ENCODE measurements at regions not wholly inside any gene's neighbourhood (a gene's known extent, or its start where the extent isn't known, plus 50 kb on each side); places are given as distances from the start of the nearest gene placed in this dataset.

GRCh38 chr18:34411952-34412351 is 187.2 kb upstream of the NOL4 start:
- DNase-seq (ENCODE audit: low read depth), result no peak
- TF ChIP-seq CTCF (IDR thresholded peaks at IDR 0.05; ENCODE audit: insufficient read depth, low read length, poor library complexity, severe bottlenecking), result no peak
- Histone ChIP-seq H3K27me3 (ENCODE audit: control insufficient read depth, insufficient read depth, low read length) (no peaks in the 10 kb centered on the region), H3K36me3 (ENCODE audit: control insufficient read depth, insufficient read depth, low read length) (no peaks in the 10 kb centered on the region), H3K4me3 (ENCODE audit: low read depth, low read length) (no peak overlapping the region)

GRCh38 chr18:34431042-34431441 is 206.3 kb upstream of the NOL4 start:
- no peak for TF ChIP-seq CTCF (IDR thresholded peaks at IDR 0.05; ENCODE audit: insufficient read depth, low read length, poor library complexity, severe bottlenecking)
- no peak for DNase-seq (ENCODE audit: low read depth)
- H3K27me3 ChIP-seq (ENCODE audit: control insufficient read depth, insufficient read depth, low read length), result no peaks in the 10 kb centered on the region
- H3K4me3 ChIP-seq (ENCODE audit: low read depth, low read length), result no peak overlapping the region
- H3K36me3 ChIP-seq (ENCODE audit: control insufficient read depth, insufficient read depth, low read length), result no peaks in the 10 kb centered on the region

- no peak for DNase-seq (ENCODE audit: low read depth)
- no peaks in the 10 kb centered on the region for H3K27me3 ChIP-seq (ENCODE audit: control insufficient read depth, insufficient read depth, low read length)
- H3K4me3 ChIP-seq (ENCODE audit: low read depth, low read length), result no peak overlapping the region
- H3K36me3 ChIP-seq (ENCODE audit: control insufficient read depth, insufficient read depth, low read length), result no peaks in the 10 kb centered on the region
- no peak for TF ChIP-seq CTCF (IDR thresholded peaks at IDR 0.05; ENCODE audit: insufficient read depth, low read length, poor library complexity, severe bottlenecking)
Observed at GRCh38 chr18:34444622-34445021, 219.9 kb upstream of the NOL4 start.

- Histone ChIP-seq H3K4me3 (ENCODE audit: low read depth, low read length) (no peak overlapping the region), H3K27me3 (ENCODE audit: control insufficient read depth, insufficient read depth, low read length) (no peaks in the 10 kb centered on the region), H3K36me3 (ENCODE audit: control insufficient read depth, insufficient read depth, low read length) (no peaks in the 10 kb centered on the region)
- TF ChIP-seq CTCF (IDR thresholded peaks at IDR 0.05; ENCODE audit: insufficient read depth, low read length, poor library complexity, severe bottlenecking), result no peak
- DNase-seq (ENCODE audit: low read depth), result no peak
Observed at GRCh38 chr18:34448662-34449061, 223.9 kb upstream of the NOL4 start.

GRCh38 chr18:34457761-34458160 is 233.0 kb upstream of the NOL4 start:
- no peak for TF ChIP-seq CTCF (IDR thresholded peaks at IDR 0.05; ENCODE audit: insufficient read depth, low read length, poor library complexity, severe bottlenecking)
- H3K27me3 ChIP-seq (ENCODE audit: control insufficient read depth, insufficient read depth, low read length), result no peaks in the 10 kb centered on the region
- DNase-seq (ENCODE audit: low read depth), result no peak
- no peaks in the 10 kb centered on the region for H3K36me3 ChIP-seq (ENCODE audit: control insufficient read depth, insufficient read depth, low read length)
- no peak overlapping the region for H3K4me3 ChIP-seq (ENCODE audit: low read depth, low read length)

- no peak for TF ChIP-seq CTCF (IDR thresholded peaks at IDR 0.05; ENCODE audit: insufficient read depth, low read length, poor library complexity, severe bottlenecking)
- H3K27me3 ChIP-seq (ENCODE audit: control insufficient read depth, insufficient read depth, low read length), result no peaks in the 10 kb centered on the region
Observed at GRCh38 chr18:34458410-34458977, 233.8 kb upstream of the NOL4 start.

More at GRCh38 chr18:34458410-34458977, 233.8 kb upstream of the NOL4 start:
- H3K36me3 ChIP-seq (ENCODE audit: control insufficient read depth, insufficient read depth, low read length), result no peaks in the 10 kb centered on the region
- no peak overlapping the region for H3K4me3 ChIP-seq (ENCODE audit: low read depth, low read length)
- DNase-seq (ENCODE audit: low read depth), result no peak

Measured in kidney epithelial cell (primary cell).